NOMO-1 treated with DMSO at 0.1 percent for 48 hours (cell line): ENCODE measurements at regions not wholly inside any gene's neighbourhood (a gene's known extent, or its start where the extent isn't known, plus 50 kb on each side); places are given as distances from the start of the nearest gene placed in this dataset.

ENCODE experiments used
- DNase-seq: peaks from one replicate; lab custom pipeline; 2025; ENCODE audit not compliant: unreplicated experiment; lab: John Stamatoyannopoulos, UW

- DNase-seq: no peak
Observed at GRCh38 chr2:120600335-120600734, 135.3 kb upstream of the GLI2 start.

- no peak for DNase-seq
Observed at GRCh38 chr2:120600786-120601185, 134.9 kb upstream of the GLI2 start.

- DNase-seq: no peak
Observed at GRCh38 chr2:120601566-120601965, 134.1 kb upstream of the GLI2 start.

GRCh38 chr2:120602251-120602650 is 133.4 kb upstream of the GLI2 start:
- no peak for DNase-seq

- no peak for DNase-seq
Observed at GRCh38 chr2:120604767-120605166, 130.9 kb upstream of the GLI2 start.

GRCh38 chr2:120605231-120605935 is 130.3 kb upstream of the GLI2 start:
- no peak for DNase-seq

GRCh38 chr2:120606280-120606679 is 129.4 kb upstream of the GLI2 start:
- DNase-seq: no peak

- no peak for DNase-seq
Observed at GRCh38 chr2:120606931-120607330, 128.7 kb upstream of the GLI2 start.

GRCh38 chr2:120607506-120607905 is 128.2 kb upstream of the GLI2 start:
- DNase-seq: no peak

GRCh38 chr2:120607996-120608395 is 127.7 kb upstream of the GLI2 start:
- DNase-seq: no peak

GRCh38 chr2:120609826-120610395 is 125.8 kb upstream of the GLI2 start:
- DNase-seq: no peak

GRCh38 chr2:120611016-120611415 is 124.7 kb upstream of the GLI2 start:
- no peak for DNase-seq

GRCh38 chr2:120611961-120612360 is 123.7 kb upstream of the GLI2 start:
- DNase-seq: no peak

GRCh38 chr2:120612471-120612870 is 123.2 kb upstream of the GLI2 start:
- no peak for DNase-seq

GRCh38 chr2:120612931-120613330 is 122.7 kb upstream of the GLI2 start:
- no peak for DNase-seq

GRCh38 chr2:120613742-120614571 is 121.7 kb upstream of the GLI2 start:
- DNase-seq: no peak

- no peak for DNase-seq
Observed at GRCh38 chr2:120614901-120615300, 120.8 kb upstream of the GLI2 start.

GRCh38 chr2:120616261-120616660 is 119.4 kb upstream of the GLI2 start:
- DNase-seq: no peak

GRCh38 chr2:120617055-120617454 is 118.6 kb upstream of the GLI2 start:
- DNase-seq: no peak

GRCh38 chr2:120618830-120619229 is 116.8 kb upstream of the GLI2 start:
- DNase-seq: no peak

- no peak for DNase-seq
Observed at GRCh38 chr2:120619579-120619978, 116.1 kb upstream of the GLI2 start.
